H1 (cell line): ENCODE measurements at regions not wholly inside any gene's neighbourhood (a gene's known extent, or its start where the extent isn't known, plus 50 kb on each side); places are given as distances from the start of the nearest gene placed in this dataset.
A peak's percentile ranks its signal among the peaks of the same experiment; 100 is the strongest.

Source experiments
- CTCF ChIA-PET: fragments of 300-600 bp; sonication (Branson Sonifier 250); formaldehyde crosslinking; loops from one replicate; lab custom pipeline; 2021; ENCODE audit not compliant: partially characterized antibody; lab: Charles Lee
- POLR2A ChIA-PET: fragments of 300-600 bp; sonication (Branson Sonifier 250); formaldehyde crosslinking; loops from one replicate; lab custom pipeline; 2021; ENCODE audit warnings: inconsistent platforms; ENCODE audit not compliant: partially characterized antibody; lab: Charles Lee
- DNase-seq, 2 experiments: peaks; one replicate each; pipeline versions ENCODE4 v3.0.0 to v3.0.0-alpha.2; 2010 to 2022; ENCODE audit warnings: low spot score in 2 of 2, low read depth in 1 of 2, mixed read lengths in 1 of 2
- FAIRE-seq: peaks from 2 replicates; lab custom pipeline; 2011; peaks lifted over from hg19 to GRCh38; lab: Jason Lieb, UNC
- H2AFZ ChIP-seq: 2 replicates; pipeline ENCODE4 v1.8.1; 2012; ENCODE audit warnings: low read length, inconsistent platforms
- H2AK5ac ChIP-seq: 2 replicates; pipeline ENCODE4 v1.6.1; 2013; ENCODE audit warnings: low read depth, low read length
- H2BK120ac ChIP-seq: replicated peaks from 2 replicates; pipeline ENCODE3; 2013; ENCODE audit warnings: low read depth, low read length, inconsistent platforms
- H2BK12ac ChIP-seq: 2 replicates; pipeline ENCODE4 v1.6.1; 2013; ENCODE audit warnings: low read depth, low read length
- H2BK15ac ChIP-seq: 2 replicates; pipeline ENCODE4 v1.6.1; 2013; ENCODE audit warnings: low read length
- H2BK20ac ChIP-seq: 2 replicates; pipeline ENCODE4 v1.6.1; 2013; ENCODE audit warnings: low read length
- H2BK5ac ChIP-seq: 2 replicates; pipeline ENCODE4 v1.6.1; 2013; ENCODE audit warnings: low read depth, low read length
- H3K14ac ChIP-seq: 2 replicates; pipeline ENCODE4 v1.6.1; 2013; ENCODE audit warnings: inconsistent platforms; ENCODE audit not compliant: insufficient read length
- H3K18ac ChIP-seq: 2 replicates; pipeline ENCODE4 v1.6.1; 2013; ENCODE audit warnings: low read length; ENCODE audit errors: extremely low read depth
- H3K23ac ChIP-seq: 2 replicates; pipeline ENCODE4 v1.6.1; 2013; ENCODE audit warnings: inconsistent platforms; ENCODE audit not compliant: insufficient read length
- H3K23me2 ChIP-seq: 2 replicates; pipeline ENCODE4 v1.6.1; 2013; ENCODE audit warnings: low read depth, low read length
- H3K27ac ChIP-seq: 2 replicates; pipeline ENCODE4 v1.6.1; 2011; ENCODE audit warnings: low read depth, low read length, inconsistent platforms
- H3K27me3 ChIP-seq, 4 experiments: replicated peaks in 1 of 4; 1 replicate in 1 of 4; 2 replicates in 3 of 4; pipeline versions ENCODE4 v1.6.1 to v1.8.1; 2011 to 2013; ENCODE audit warnings: low read length in 3 of 4, mild to moderate bottlenecking in 3 of 4, inconsistent platforms in 2 of 4, mixed read lengths in 2 of 4, moderate library complexity in 1 of 4; ENCODE audit not compliant: control insufficient read depth in 3 of 4, insufficient read depth in 3 of 4; ENCODE audit errors: extremely low read depth in 1 of 4
- H3K36me3 ChIP-seq, 4 experiments: 2 replicates each; pipeline versions ENCODE4 v1.6.1 to v1.8.1; 2011 to 2013; ENCODE audit warnings: mild to moderate bottlenecking in 4 of 4, low read length in 3 of 4, moderate library complexity in 2 of 4, control low read depth in 1 of 4, inconsistent platforms in 1 of 4; ENCODE audit not compliant: insufficient read depth in 4 of 4, control insufficient read depth in 2 of 4
- H3K4ac ChIP-seq: replicated peaks from 2 replicates; pipeline ENCODE3; 2013; ENCODE audit warnings: low read length, low read depth, mixed read lengths, inconsistent platforms; ENCODE audit not compliant: insufficient read length
- H3K4me1 ChIP-seq, 4 experiments: replicated peaks in 1 of 4; 1 replicate in 1 of 4; 2 replicates in 3 of 4; pipeline versions ENCODE4 v1.6.1 to v1.8.1; 2011 to 2013; ENCODE audit warnings: low read length in 3 of 4, inconsistent platforms in 2 of 4, mixed read lengths in 1 of 4; ENCODE audit not compliant: insufficient read depth in 4 of 4, control insufficient read depth in 3 of 4
- H3K4me2 ChIP-seq, 2 experiments: 2 replicates each; pipeline versions ENCODE4 v1.6.1 to v1.8.1; 2011 to 2013; ENCODE audit warnings: low read depth in 2 of 2, low read length in 2 of 2, control low read depth in 1 of 2, inconsistent platforms in 1 of 2, mild to moderate bottlenecking in 1 of 2; ENCODE audit not compliant: insufficient read depth in 1 of 2
- H3K4me3 ChIP-seq, 4 experiments: fragments of 200-600, 300-600 bp in 1 of 4; sonication (generic), shearing (Covaris generic), sonication (Bioruptor Twin) in 1 of 4; 2 replicates each; pipeline versions ENCODE4 v1.5.1 to v1.8.1; 2011 to 2016; ENCODE audit warnings: low read length in 4 of 4, low read depth in 3 of 4, control low read depth in 2 of 4, inconsistent platforms in 2 of 4, mild to moderate bottlenecking in 2 of 4, mixed read lengths in 1 of 4, moderate library complexity in 1 of 4; ENCODE audit not compliant: insufficient read depth in 2 of 4; ENCODE audit errors: extremely low read depth in 1 of 4
- H3K56ac ChIP-seq: replicated peaks from 2 replicates; pipeline ENCODE3; 2013; ENCODE audit warnings: low read depth, mild to moderate bottlenecking, mixed read lengths, low read length, inconsistent platforms; ENCODE audit not compliant: insufficient read length
- H3K79me1 ChIP-seq: 2 replicates; pipeline ENCODE4 v1.6.1; 2013; ENCODE audit warnings: low read depth, low read length, control low read depth
- H3K79me2 ChIP-seq, 2 experiments: 2 replicates each; pipeline versions ENCODE4 v1.6.1 to v1.8.1; 2012 to 2013; ENCODE audit warnings: low read length in 2 of 2, mild to moderate bottlenecking in 2 of 2, inconsistent platforms in 1 of 2; ENCODE audit not compliant: insufficient read depth in 2 of 2, control insufficient read depth in 1 of 2
- H3K9ac ChIP-seq, 4 experiments: replicated peaks in 1 of 4; 1 replicate in 1 of 4; 2 replicates in 3 of 4; pipeline versions ENCODE4 v1.6.1 to v1.8.1; 2011 to 2013; ENCODE audit warnings: low read depth in 3 of 4, low read length in 3 of 4, control low read depth in 2 of 4, mild to moderate bottlenecking in 2 of 4, moderate library complexity in 2 of 4, inconsistent platforms in 1 of 4; ENCODE audit errors: extremely low read depth in 1 of 4
- H3K9me3 ChIP-seq, 2 experiments: 2 replicates each; pipeline versions ENCODE4 v1.6.1 to v1.8.1; 2012 to 2013; ENCODE audit warnings: mild to moderate bottlenecking in 2 of 2, moderate library complexity in 2 of 2, control low read depth in 1 of 2, inconsistent platforms in 1 of 2, low read depth in 1 of 2, low read length in 1 of 2, mixed read lengths in 1 of 2; ENCODE audit not compliant: insufficient read depth in 2 of 2
- H4K20me1 ChIP-seq, 2 experiments: replicated peaks in 1 of 2; 2 replicates each; pipeline versions ENCODE3 to v1.8.1; 2011 to 2013; ENCODE audit warnings: inconsistent platforms in 2 of 2, low read length in 2 of 2, mild to moderate bottlenecking in 1 of 2; ENCODE audit not compliant: insufficient read depth in 2 of 2, control insufficient read depth in 1 of 2
- H4K5ac ChIP-seq: 2 replicates; pipeline ENCODE4 v1.6.1; 2013; ENCODE audit warnings: low read length, low read depth, mixed read lengths, inconsistent platforms; ENCODE audit not compliant: insufficient read length
- H4K8ac ChIP-seq: 2 replicates; pipeline ENCODE4 v1.8.0; 2013; ENCODE audit warnings: mild to moderate bottlenecking, moderate library complexity, low read length, inconsistent platforms; ENCODE audit not compliant: insufficient read depth; ENCODE audit errors: extremely low read depth
- H4K91ac ChIP-seq: replicated peaks from 2 replicates; pipeline ENCODE3; 2013; ENCODE audit warnings: low read length, mixed read lengths, inconsistent platforms; ENCODE audit not compliant: insufficient read length
- ASH2L ChIP-seq: fragments of 200-600, 300-600 bp; sonication (generic); IDR thresholded peaks from one replicate; pipeline ENCODE4 v1.7.1; 2017; ENCODE audit warnings: low read length
- CREB1 ChIP-seq: IDR thresholded peaks from 2 replicates; pipeline ENCODE4 v1.6.1; 2012; ENCODE audit warnings: inconsistent platforms
- E2F6 ChIP-seq: IDR thresholded peaks from 2 replicates; pipeline ENCODE4 v1.6.1; 2012; ENCODE audit warnings: inconsistent platforms
- EP300 ChIP-seq, 2 experiments: IDR thresholded peaks; 1 replicate in 1 of 2; 2 replicates in 1 of 2; pipeline ENCODE4 v1.6.1; 2011 to 2012; ENCODE audit warnings: low read depth in 2 of 2, low read length in 2 of 2, mild to moderate bottlenecking in 2 of 2, borderline replicate concordance in 1 of 2, inconsistent platforms in 1 of 2, moderate library complexity in 1 of 2
- JUN ChIP-seq: IDR thresholded peaks from 2 replicates; pipeline ENCODE4 v1.6.1; 2011; ENCODE audit warnings: low read depth, mild to moderate bottlenecking, improper control_type of control experiment, low read length
- MAFK ChIP-seq: IDR thresholded peaks from 2 replicates; pipeline ENCODE4 v1.6.1; 2012; ENCODE audit warnings: low read depth, mild to moderate bottlenecking, improper control_type of control experiment, low read length
- PHF8 ChIP-seq: fragments of 200-600 bp; sonication (generic); conservative IDR thresholded peaks from 2 replicates; pipeline ENCODE4 v1.7.1; 2012; ENCODE audit warnings: low read depth, mild to moderate bottlenecking, inconsistent platforms, low read length, moderate library complexity
- RAD21 ChIP-seq, 2 experiments: IDR thresholded peaks in 1 of 2; conservative IDR thresholded peaks in 1 of 2; 2 replicates each; pipeline ENCODE4 v1.6.1; 2011; ENCODE audit warnings: low read depth in 2 of 2, low read length in 2 of 2, improper control_type of control experiment in 1 of 2, inconsistent platforms in 1 of 2, mild to moderate bottlenecking in 1 of 2, moderate library complexity in 1 of 2
- RXRA ChIP-seq: IDR thresholded peaks from 2 replicates; pipeline ENCODE4 v1.6.1; 2011; ENCODE audit warnings: low read depth, mild to moderate bottlenecking, low read length, moderate library complexity; ENCODE audit not compliant: insufficient read depth
- SIX5 ChIP-seq: IDR thresholded peaks from 2 replicates; pipeline ENCODE4 v1.6.1; 2011; ENCODE audit warnings: mild to moderate bottlenecking, low read depth, low read length
- SRF ChIP-seq: IDR thresholded peaks from 2 replicates; pipeline ENCODE4 v1.6.1; 2011; ENCODE audit warnings: mild to moderate bottlenecking, low read depth, low read length, moderate library complexity
- TAF1 ChIP-seq: IDR thresholded peaks from 2 replicates; pipeline ENCODE4 v1.6.1; 2011; ENCODE audit warnings: mild to moderate bottlenecking, low read depth, low read length
- TAF7 ChIP-seq: optimal IDR thresholded peaks from 2 replicates; pipeline ENCODE3; 2011; ENCODE audit warnings: low read depth, mild to moderate bottlenecking, inconsistent platforms, low read length, moderate library complexity, borderline replicate concordance
- YY1 ChIP-seq: IDR thresholded peaks from 2 replicates; pipeline ENCODE4 v1.6.1; 2011; ENCODE audit warnings: low read depth, mild to moderate bottlenecking, low read length
- WGBS, 2 experiments: shearing (Covaris generic) in 1 of 2; methylation state at CpG; one replicate each; pipeline versions ENCODE4 v1.1.6 to v1.1.7; 2013 to 2015; ENCODE audit warnings: low lambda C conversion rate in 2 of 2, mixed read lengths in 2 of 2, inconsistent platforms in 1 of 2, low coverage in 1 of 2, missing lambda C conversion rate in 1 of 2; ENCODE audit not compliant: insufficient replicate concordance in 2 of 2, insufficient coverage in 1 of 2, insufficient read length in 1 of 2; ENCODE audit errors: extremely low coverage in 1 of 2, missing lambda C conversion rate in 1 of 2; 5-methylcytosine and 5-hydroxymethylcytosine counted together

- 83% methylated on average over 5 of the region's 5 CpGs; no CpG with 5 or more reads in 1 of the 2 experiments for WGBS, 2 experiments
- FAIRE-seq: no peak
- TF ChIP-seq RAD21 (IDR thresholded peaks at IDR 0.05 in 1 of 2, conservative IDR thresholded peaks at IDR 0.05 in 1 of 2; ENCODE audit: low read depth in 2 of 2, low read length in 2 of 2): peak in 1 of 2 experiments; percentile 32; a peak in 2 of 4 replicates
- TF ChIP-seq SRF: no peak
- peak; percentile 10; the same call in 1 of the 2 replicates for TF ChIP-seq YY1
- no peak for TF ChIP-seq ASH2L
- TF ChIP-seq JUN: no peak
- no peak for TF ChIP-seq MAFK
- TF ChIP-seq RXRA: no peak
- TF ChIP-seq TAF7: no peak
- TF ChIP-seq EP300 (IDR thresholded peaks at IDR 0.05; ENCODE audit: borderline replicate concordance in 1 of 2, low read depth in 2 of 2, low read length in 2 of 2): no peak
- TF ChIP-seq TAF1: no peak
- TF ChIP-seq E2F6: no peak
- no peak for TF ChIP-seq SIX5
- no peak for TF ChIP-seq CREB1
- no peak for TF ChIP-seq PHF8
Measured at GRCh38 chr5:122221857-122222256, 90.2 kb upstream of the SNCAIP start.

More at GRCh38 chr5:122221857-122222256, 90.2 kb upstream of the SNCAIP start:
- Histone ChIP-seq H2BK5ac (no peak overlapping the region), H3K4ac (no peak overlapping the region), H3K4me2 (no peak overlapping the region), H3K23me2 (no peaks in the 10 kb centered on the region), H2BK120ac (no peak overlapping the region), H4K8ac (no peak overlapping the region), H3K9me3 (no peaks in the 10 kb centered on the region), H3K56ac (no peak overlapping the region), H4K5ac (no peak overlapping the region), H3K27ac (no peak overlapping the region), H3K79me1 (no peaks in the 10 kb centered on the region), H3K18ac (no peak overlapping the region), H3K27me3 (no peaks in the 10 kb centered on the region), H3K14ac (no peak overlapping the region), H3K9ac (no peak overlapping the region), H4K91ac (peak overlapping the region; percentile 42), H2BK20ac (no peak overlapping the region), H3K36me3 (no peaks in the 10 kb centered on the region), H2BK15ac (no peak overlapping the region), H2AFZ (peak overlapping the region; percentile 71; the same call in 1 of the 2 replicates), H3K4me1 (no peaks in the 10 kb centered on the region; a peak in 2 of 7 replicates), H3K4me3 (no peak overlapping the region), H2BK12ac (no peak overlapping the region), H2AK5ac (no peak overlapping the region), H3K23ac (no peak overlapping the region), H4K20me1 (no peaks in the 10 kb centered on the region), H3K79me2 (no peaks in the 10 kb centered on the region)
- ChIA-PET POLR2A (no interaction called here), CTCF (interaction anchor here (0.7 to 2.3 kb wide), 13 partner anchors 9 to 276 kb away, joined by 3 to 7 read pairs (median 4); no protein-coding TSS in a partner anchor)
- DNase-seq: no peak
